C4-2B (cell line): ENCODE measurements at regions not wholly inside any gene's neighbourhood (a gene's known extent, or its start where the extent isn't known, plus 50 kb on each side); places are given as distances from the start of the nearest gene placed in this dataset.

Experiments used
- CTCF ChIP-seq: fragments of 450-650 bp; conservative IDR thresholded peaks from 2 replicates; pipeline ENCODE4 v1.5.1; 2017; ENCODE audit warnings: mild to moderate bottlenecking
- ZFX ChIP-seq: fragments of 450-650 bp; IDR thresholded peaks from 2 replicates; pipeline ENCODE4 v1.6.1; 2017

- TF ChIP-seq CTCF (no peak), ZFX (no peak)
Observed at GRCh38 chrX:134741746-134742145, 55.3 kb downstream of the PABIR2 start.
